GM06990 (cell line): ENCODE measurements at regions not wholly inside any gene's neighbourhood (a gene's known extent, or its start where the extent isn't known, plus 50 kb on each side); places are given as distances from the start of the nearest gene placed in this dataset.

ENCODE experiments used
- DNase-seq: peaks from one replicate; pipeline ENCODE4 v3.0.0-alpha.2; 2011; ENCODE audit not compliant: insufficient read length; ENCODE audit errors: extremely low read depth
- H3K27me3 ChIP-seq: replicated peaks from 2 replicates; pipeline ENCODE4 v1.6.0; 2011; ENCODE audit warnings: low read length; ENCODE audit not compliant: control insufficient read depth, insufficient read depth
- H3K36me3 ChIP-seq: 2 replicates; pipeline ENCODE4 v1.5.1; 2011; ENCODE audit warnings: low read length; ENCODE audit not compliant: control insufficient read depth, insufficient read depth
- H3K4me3 ChIP-seq: replicated peaks from 2 replicates; pipeline ENCODE4 v1.5.1; 2011; ENCODE audit warnings: low read depth, mild to moderate bottlenecking, control low read depth, low read length
- TF ChIP-seq, protein P1 (sequence below): IDR thresholded peaks from 2 replicates; pipeline ENCODE4 v1.5.1; 2011; ENCODE audit warnings: low read length, control low read depth, mild to moderate bottlenecking, inconsistent platforms; ENCODE audit not compliant: insufficient read depth, poor library complexity, severe bottlenecking

DNA sequence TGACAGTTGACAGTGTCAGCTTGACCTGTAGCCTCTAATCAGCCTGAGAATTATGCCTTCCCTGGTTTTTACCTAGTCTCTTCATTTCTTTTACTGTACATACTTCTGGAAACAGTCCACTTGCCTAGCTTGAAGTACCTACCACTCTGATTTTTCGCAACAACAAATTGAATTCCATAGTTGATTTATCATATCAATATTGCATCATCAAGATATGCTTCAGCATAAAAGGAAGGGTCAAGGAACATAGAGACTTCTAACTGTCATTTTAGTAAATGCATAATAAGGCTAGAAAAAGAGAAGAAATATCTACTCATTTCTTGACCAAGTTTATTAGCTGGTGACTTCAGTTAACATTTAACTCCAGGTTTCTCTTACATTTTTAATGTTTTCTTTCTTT is 174.2 kb upstream of the FAR2 start:
- no peak for DNase-seq
- no peaks in the 10 kb centered on the region for H3K27me3 ChIP-seq
- no peaks in the 10 kb centered on the region for H3K36me3 ChIP-seq
- TF ChIP-seq, protein P1, sequence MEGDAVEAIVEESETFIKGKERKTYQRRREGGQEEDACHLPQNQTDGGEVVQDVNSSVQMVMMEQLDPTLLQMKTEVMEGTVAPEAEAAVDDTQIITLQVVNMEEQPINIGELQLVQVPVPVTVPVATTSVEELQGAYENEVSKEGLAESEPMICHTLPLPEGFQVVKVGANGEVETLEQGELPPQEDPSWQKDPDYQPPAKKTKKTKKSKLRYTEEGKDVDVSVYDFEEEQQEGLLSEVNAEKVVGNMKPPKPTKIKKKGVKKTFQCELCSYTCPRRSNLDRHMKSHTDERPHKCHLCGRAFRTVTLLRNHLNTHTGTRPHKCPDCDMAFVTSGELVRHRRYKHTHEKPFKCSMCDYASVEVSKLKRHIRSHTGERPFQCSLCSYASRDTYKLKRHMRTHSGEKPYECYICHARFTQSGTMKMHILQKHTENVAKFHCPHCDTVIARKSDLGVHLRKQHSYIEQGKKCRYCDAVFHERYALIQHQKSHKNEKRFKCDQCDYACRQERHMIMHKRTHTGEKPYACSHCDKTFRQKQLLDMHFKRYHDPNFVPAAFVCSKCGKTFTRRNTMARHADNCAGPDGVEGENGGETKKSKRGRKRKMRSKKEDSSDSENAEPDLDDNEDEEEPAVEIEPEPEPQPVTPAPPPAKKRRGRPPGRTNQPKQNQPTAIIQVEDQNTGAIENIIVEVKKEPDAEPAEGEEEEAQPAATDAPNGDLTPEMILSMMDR, result no peak
- H3K4me3 ChIP-seq, result no peak overlapping the region

DNA sequence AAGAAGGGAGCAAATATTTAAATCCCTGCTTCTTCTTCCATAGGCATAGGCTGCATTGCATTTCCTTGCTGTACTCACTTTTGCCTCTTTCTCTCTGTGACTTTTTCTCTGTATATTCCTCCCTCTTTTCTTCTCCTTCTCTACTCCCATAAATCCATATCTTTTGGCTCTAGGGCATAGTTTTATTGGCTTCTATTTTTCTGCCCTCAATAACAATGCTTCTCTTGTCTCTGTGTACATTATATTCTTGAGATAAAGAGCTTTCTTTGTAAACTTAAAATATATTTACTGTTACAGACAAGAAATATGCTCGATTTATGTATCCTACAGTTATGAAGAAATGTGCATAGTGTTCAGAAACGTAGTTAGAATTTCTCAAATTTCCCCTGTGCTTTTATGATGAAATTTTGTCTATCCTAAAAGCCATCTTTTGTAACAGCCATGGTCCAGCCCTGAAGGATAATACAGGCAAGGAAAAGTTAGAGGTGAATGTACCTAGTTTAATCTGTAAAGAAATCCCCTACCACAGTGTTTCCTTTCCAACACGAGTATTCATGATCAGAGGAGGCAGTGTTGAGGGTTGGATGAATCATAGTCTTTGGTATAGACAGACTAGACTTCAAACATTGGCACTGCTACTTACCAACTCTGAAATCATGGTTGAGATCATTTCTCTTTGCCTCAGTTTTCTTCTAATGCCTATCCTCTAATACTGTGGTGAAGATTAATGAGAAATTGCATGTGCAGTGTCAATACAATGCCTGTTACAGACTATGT is 173.3 kb upstream of the FAR2 start:
- no peak for DNase-seq
- no peaks in the 10 kb centered on the region for H3K36me3 ChIP-seq
- TF ChIP-seq, protein P1, result no peak
- H3K4me3 ChIP-seq, result no peak overlapping the region
- H3K27me3 ChIP-seq, result no peaks in the 10 kb centered on the region

DNA sequence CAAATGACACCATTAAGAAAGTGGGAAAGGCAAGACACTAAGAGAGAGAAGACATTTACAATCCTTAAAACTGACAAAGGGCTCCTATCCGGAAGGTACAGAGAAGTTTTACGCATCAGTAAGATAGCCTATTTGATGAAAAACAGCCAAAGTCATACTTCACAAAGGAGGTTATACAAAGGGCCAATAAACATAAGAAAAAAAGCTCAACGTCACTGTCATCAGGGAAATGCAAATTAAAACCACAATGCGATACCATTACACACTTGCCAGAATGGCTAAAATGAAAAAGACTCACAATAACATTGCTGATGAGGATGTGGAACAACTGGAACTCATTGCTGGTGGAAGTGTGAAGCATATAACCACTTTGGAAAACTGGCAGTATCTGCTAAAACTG is 168.6 kb upstream of the FAR2 start:
- TF ChIP-seq, protein P1, result no peak
- Histone ChIP-seq H3K27me3 (no peaks in the 10 kb centered on the region), H3K4me3 (no peak overlapping the region), H3K36me3 (no peaks in the 10 kb centered on the region)
- no peak for DNase-seq

DNA sequence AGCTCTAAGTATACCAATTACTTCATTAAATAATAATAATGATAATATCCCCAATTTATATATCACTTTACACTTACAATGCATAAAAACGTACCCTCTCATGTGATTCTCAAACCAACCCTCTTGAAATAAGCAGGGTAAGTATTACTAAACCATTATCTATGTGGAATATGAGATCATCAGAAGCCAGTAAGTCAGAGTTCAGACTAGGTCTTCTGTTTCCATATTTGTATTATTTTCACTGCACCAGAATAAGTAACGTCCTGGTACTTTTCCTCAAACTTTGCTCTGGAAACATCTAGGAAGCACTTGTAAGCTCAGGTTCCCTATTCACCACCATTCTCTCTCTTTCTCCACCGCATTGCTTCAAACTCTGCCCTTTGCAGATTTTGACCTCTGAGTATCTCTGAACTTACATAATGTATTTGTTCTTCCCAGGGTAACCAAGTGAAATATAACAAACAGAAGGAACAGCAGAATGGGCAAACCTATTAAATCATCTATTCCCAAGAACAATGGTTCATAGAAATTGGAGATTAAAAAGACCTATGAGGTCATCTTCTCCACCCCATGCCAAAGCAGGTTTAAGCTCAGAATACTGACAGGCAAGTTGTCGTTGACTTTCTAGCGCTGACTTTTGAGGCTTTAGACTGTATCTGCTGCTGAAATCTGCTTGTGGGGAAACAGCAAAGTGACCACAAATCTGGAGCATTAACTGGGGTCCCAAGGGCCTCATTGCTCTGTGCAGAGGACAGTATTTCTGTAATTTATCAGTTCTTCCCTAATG is 161.3 kb upstream of the FAR2 start:
- H3K27me3 ChIP-seq, result no peaks in the 10 kb centered on the region
- no peak overlapping the region for H3K4me3 ChIP-seq
- no peaks in the 10 kb centered on the region for H3K36me3 ChIP-seq
- no peak for DNase-seq
- TF ChIP-seq, protein P1, result no peak

DNA sequence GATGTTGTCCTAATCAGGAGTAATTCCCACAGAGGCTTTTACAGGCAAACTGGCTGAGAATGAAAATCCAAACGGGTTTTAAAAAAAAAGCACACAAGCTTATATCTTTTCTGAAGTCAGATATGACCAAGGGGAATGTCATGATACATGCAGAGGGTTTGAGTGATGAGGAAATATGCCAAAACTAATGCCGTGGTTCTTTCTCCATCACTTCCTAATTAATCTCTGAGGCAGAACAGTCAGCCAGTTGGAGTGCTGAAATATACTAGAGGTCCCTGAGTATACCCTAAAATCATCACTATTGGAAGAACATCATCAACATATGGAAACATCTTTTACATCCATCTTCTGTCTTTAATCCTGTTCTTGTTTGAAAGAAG is 160.8 kb upstream of the FAR2 start:
- Histone ChIP-seq H3K4me3 (no peak overlapping the region), H3K27me3 (no peaks in the 10 kb centered on the region), H3K36me3 (no peaks in the 10 kb centered on the region)
- DNase-seq, result no peak
- TF ChIP-seq, protein P1, result no peak
